Daoy (cell line): ENCODE measurements at regions not wholly inside any gene's neighbourhood (a gene's known extent, or its start where the extent isn't known, plus 50 kb on each side); places are given as distances from the start of the nearest gene placed in this dataset.
"Not testable (repeated sequence)": the region's sequence is repeated elsewhere in the genome, so short reads cannot be mapped to it uniquely, and the experiment has no call there.

ENCODE experiments used
- DNase-seq: peaks from one replicate; pipeline ENCODE4 v3.0.0-alpha.2; 2015; ENCODE audit warnings: low read depth

DNA sequence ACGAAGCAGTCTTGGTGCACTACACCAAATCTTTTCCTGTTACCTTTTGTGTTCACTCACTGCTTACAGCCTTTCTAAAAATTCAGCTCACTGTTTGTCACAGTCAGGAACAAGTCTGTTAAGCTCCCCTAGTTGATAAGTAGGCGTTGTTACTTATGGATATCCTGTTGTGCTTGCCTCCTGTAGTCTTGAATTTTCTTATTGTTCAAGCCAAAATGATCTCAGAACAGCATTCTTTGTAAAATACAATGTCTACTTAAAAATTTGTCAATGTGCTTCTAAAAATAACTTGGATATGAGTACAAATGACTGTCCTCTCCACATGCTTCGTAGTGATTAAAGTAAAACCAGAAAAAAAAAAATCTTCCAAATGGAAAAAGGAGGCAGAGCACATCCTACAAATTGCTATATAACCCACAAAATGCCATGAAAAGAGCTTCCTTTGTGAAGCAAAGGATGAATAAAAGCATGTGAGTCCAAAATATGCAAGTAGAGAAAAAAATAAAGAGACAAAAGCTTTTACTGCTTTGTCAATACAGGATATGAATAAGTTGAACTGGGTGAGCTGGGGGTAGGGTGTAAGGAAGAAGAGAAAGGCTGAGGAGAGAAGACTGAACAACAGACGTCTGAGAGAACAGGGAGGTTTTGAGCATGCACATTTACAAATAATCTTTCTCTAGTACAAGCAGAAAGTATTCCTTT, 228.9 kb upstream of the ADGRL4 start:
- DNase-seq: no peak

GRCh38 chr1:79232818-79233217, 226.3 kb upstream of the ADGRL4 start:
- DNase-seq: no peak

GRCh38 chr1:79230751-79231150, 224.2 kb upstream of the ADGRL4 start:
- DNase-seq: not testable (repeated sequence)

DNA sequence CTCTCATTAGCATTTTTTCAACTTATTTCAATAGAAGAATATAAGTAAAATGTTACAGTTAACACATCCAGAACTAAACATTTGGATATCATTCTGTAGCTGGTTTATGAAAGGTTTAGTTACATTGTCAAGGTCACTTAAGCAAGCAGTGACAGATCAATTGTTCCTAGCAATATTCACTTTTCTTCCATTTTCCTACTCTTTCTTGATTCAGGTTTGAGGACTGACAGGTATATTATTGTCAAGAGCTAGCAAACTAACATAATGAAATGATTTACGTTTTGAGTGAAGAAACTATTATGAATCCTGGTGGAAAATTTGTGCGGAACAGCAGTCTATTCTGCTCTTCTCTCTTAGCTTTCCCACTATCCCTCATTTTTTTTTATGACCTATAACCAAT, 220.4 kb upstream of the ADGRL4 start:
- no peak for DNase-seq

DNA sequence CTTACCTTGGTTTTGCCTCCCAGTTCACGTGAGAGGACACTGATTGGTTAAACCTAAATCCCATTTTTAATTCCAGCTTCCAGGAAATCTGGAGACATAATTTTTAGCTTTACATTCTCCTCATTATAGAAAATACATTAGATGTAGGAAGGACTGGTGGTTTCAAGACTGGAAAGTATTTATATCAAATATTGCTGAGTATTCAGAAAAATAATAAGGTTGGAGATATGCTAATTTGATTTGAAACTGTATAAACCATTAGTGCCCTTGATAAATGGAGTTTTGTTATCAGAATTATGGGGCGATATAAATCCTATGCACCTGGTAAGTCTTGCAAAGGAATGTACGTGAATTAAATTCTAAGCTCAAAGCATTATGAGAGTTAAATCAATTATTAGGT, 218.0 kb upstream of the ADGRL4 start:
- DNase-seq: no peak

DNA sequence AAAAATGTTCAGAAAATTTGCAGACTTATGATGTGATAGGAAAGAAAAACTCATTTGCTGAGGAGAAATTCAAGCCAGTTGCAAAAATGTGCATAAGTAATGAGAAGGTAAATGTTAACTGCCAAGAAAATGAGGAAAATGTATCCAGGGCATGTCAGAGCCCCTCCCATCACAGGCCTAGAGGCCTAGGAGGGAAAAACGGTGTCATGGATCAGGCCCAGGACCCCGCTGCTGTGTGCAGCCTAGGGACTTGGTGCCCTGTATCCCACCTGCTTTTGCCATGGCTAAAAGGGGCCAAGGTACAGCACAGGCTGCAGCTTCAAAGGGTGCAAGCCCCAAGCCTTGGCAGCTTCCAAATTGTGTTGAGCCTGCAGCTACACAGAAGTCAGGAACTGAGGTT, 214.0 kb upstream of the ADGRL4 start:
- DNase-seq: no peak

DNA sequence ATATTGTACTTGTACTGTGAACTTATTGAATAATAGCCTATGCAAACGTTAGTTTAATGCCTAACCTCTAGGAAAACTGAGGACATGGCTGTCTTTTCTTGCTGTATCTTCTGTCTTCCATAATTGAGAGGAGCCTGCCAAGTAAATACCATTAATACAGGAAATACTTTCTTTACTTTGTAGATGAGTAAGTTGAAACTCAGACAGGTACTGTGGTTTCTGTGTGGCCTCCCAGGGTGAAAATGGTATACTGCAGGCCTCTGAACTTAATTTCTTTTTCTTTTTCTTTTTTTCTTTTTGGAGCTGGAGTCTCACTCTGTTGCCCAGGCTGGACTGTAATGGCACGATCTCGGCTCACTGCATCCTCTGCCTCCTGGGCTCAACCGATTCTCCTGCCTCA, 208.8 kb upstream of the ADGRL4 start:
- DNase-seq: no peak

- DNase-seq: no peak
Measured at GRCh38 chr1:79207786-79208185, 201.3 kb upstream of the ADGRL4 start.

DNA sequence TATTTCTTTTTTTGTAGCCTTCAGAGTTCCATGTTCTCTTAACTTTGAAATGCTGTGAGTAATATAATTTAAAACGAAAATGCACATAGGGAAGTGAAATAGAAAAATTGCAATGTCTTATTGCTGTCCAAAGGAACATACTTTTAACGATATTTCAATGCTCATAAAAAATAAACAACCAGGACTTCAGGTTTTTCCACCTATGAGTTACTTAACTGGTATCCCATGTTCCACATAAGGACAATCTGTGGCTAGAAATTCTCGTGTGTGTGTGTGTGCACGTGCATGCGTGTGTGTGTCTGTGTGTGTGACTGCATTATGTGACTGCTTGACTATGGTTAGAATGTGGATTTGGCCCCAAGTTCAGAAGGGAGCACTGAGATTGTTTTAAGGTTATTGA, 200.8 kb upstream of the ADGRL4 start:
- DNase-seq: no peak

DNA sequence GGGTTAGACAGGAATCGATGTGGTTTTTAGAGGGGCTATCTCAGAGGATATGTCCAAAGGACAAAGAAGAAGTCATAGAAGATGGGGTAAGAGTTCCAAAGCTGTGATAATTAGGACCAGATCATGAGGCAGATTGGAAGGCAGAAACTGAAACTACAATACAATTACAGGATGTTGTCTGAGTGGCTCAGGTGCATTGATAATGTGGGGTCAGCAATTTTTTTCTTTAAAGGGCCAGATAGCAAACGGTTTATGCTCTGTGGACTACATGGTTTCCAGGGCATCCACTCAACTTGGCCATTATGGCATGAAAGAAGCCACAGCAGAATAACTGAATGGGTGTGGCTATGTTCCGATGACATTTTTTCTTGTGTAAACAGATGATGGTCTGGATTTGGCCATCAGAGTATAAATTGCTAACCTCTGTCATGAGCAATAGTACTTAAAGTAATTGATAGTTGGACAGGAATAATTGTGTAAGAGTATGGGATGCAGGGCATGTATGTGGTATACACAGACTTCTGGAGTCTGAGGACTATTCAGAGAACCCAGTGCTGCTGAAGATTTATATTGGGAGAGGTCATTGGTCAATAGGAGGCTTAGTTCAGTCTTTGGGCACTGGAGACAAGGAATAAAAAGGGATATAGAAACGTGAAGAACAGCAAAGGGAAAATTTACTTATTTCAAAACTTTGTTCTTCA, 198.4 kb upstream of the ADGRL4 start:
- DNase-seq: no peak

DNA sequence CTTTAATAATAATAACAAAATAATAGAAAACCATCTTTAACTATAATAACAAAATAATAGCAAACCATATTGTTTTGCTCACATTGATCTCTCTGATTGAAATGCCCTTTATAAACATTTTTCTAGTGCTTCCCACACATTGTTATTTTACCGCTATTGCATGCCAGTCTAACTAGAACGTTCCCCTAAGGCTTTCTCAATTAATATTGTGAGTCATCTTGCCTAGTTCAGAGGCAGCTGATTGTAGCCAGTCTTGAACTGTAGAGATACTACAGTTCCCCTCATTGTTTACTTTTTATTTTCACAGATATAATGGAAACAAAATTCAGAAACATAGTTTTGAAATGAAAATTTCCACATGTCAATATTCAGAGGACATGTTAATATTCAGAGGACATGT, 192.3 kb upstream of the ADGRL4 start:
- peak; percentile 53 for DNase-seq

DNA sequence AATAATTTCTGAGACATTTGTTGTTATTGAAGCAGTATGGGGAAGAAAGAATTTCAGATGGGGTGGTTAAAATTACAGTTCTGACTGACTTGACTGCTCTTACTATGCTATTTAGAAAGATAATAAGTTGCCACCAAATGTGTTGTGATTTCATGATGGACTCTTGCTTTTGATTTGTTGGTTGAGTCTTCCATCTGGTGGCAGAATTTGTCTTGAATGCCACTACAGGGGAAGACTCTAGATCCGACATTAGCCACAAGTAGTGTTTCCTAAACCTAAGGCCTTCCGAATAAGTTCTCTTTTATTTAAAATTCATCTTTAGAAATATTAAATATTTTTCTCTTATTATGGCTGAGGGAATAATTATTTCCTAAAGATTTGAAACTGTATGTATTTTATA, 190.9 kb upstream of the ADGRL4 start:
- DNase-seq: peak; percentile 49

DNA sequence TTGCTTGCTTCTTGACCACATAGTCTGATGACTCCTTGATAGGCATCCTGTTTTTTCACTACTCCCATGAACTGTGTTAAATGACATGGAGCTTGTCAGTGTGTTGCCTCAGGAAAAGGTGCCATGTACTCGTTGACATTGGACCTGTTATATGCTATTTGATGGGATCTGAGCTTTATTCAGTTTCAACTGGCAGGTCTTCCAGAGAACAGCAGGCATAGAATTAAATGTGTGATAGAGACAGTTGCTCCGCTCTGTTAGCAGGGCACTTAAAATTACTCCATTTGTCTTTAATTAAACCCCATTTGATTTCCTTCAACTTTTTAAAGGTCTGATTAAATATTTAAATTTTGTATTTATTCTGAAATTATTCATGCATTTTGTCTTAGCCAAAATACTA, 189.7 kb upstream of the ADGRL4 start:
- DNase-seq: no peak

DNA sequence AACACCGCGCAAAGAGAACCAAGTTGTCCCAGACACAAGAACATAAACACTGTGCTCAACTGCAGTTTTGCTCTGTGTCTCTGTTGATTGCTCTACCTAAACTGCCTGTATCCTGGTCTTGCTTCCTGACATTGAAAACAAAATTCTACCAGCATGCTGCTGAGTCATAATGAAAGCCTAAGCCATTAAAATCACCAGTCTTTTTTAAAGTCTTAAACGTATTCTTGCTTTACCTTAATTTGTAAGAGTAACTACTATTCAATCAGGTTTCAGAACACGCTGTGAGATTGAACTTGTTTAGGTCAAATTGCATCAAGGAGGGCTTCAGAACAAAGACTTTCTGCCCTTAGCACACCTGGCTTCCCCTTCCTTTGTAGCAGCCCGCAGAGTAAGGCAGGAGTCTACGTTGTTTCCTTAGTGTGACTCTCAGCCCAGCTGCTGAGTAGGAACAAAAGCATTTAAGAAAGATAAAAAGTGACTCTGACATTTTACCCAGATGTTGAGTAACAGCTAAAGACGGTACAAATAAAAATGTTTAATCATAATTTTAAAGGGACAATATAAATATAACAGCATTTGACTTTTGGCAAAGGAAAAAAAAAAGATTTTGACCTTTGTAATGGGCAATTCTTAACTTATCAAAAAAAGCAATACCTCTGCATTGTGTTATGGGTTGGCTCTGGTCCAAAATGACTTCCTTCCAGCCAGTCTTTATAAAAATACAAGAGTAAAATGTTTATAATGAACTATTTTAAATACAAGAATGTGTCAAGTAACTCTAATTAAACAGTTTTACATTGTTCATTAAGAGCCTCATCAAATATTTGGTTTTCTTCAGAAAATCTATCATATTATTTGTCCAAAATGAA, 186.9 kb upstream of the ADGRL4 start:
- peak; percentile 75 for DNase-seq

- DNase-seq: no peak
Measured at GRCh38 chr1:79190074-79190473, 183.5 kb upstream of the ADGRL4 start.

- peak; percentile 72 for DNase-seq
Measured at GRCh38 chr1:79188337-79188736, 181.8 kb upstream of the ADGRL4 start.

GRCh38 chr1:79186260-79186659, 179.7 kb upstream of the ADGRL4 start:
- DNase-seq: no peak

- no peak for DNase-seq
Measured at GRCh38 chr1:79177844-79178243, 171.3 kb upstream of the ADGRL4 start.

- DNase-seq: peak; percentile 71
Measured at GRCh38 chr1:79161077-79161476, 154.5 kb upstream of the ADGRL4 start.

DNA sequence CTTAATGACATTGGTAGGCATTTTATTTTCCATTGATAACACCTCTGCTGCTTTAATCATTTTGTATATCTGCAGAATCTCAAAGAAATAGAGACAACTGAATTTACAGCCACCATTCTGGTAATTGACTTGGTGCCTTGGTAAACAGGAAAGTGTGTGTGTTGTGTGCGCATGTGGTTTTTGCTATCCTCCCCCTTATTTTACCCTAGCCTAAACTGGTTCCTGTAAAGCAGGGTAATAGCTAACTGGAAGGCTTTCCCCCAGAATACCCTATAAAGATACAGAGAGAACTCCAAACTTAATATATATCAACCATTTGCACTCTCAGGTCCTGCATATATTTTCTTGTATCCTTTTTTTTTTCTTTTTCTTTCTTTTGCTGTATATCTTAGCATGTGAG, 149.5 kb upstream of the ADGRL4 start:
- DNase-seq: no peak

- DNase-seq: peak; percentile 22
Measured at GRCh38 chr1:79151006-79151796, 144.7 kb upstream of the ADGRL4 start.

GRCh38 chr1:79150576-79150975, 144.0 kb upstream of the ADGRL4 start:
- no peak for DNase-seq
